Panc1 (cell line): ENCODE measurements at regions not wholly inside any gene's neighbourhood (a gene's known extent, or its start where the extent isn't known, plus 50 kb on each side); places are given as distances from the start of the nearest gene placed in this dataset.

Experiments used
- ATAC-seq: fragments of 200-7000 bp; cut with Tn5 transposase; 2 replicates; pipeline ENCODE4 v1.9.1; 2020; ENCODE audit warnings: mild to moderate bottlenecking, moderate library complexity
- BruUV-seq: library from RNA; stranded (reverse); fragments of 400-500 nt; replicated peaks from 2 replicates; lab custom pipeline; 2021; lab: Mats Ljungman, UMichigan
- CTCF ChIA-PET: fragments of 300-600 bp; sonication (Branson Sonifier 250); formaldehyde crosslinking; loops from one replicate; lab custom pipeline; 2022; ENCODE audit warnings: antibody characterized with exemption; lab: Charles Lee
- POLR2A ChIA-PET: fragments of 300-600 bp; sonication (Branson Sonifier 250); formaldehyde crosslinking; loops from one replicate; lab custom pipeline; 2022; ENCODE audit warnings: antibody characterized with exemption; lab: Charles Lee
- DNase-seq: peaks from one replicate; pipeline ENCODE4 v3.0.0-alpha.2; 2010; ENCODE audit warnings: low read depth, low spot score
- H3K27ac ChIP-seq: 2 replicates; pipeline ENCODE4 v1.5.1; 2011; ENCODE audit warnings: mild to moderate bottlenecking, low read length, inconsistent platforms
- H3K27me3 ChIP-seq: fragments of 200-500 bp; sonication (Bioruptor generic); 2 replicates; pipeline ENCODE4 v1.6.0; 2014; ENCODE audit warnings: low read length, inconsistent platforms; ENCODE audit not compliant: control insufficient read depth, insufficient read depth
- H3K36me3 ChIP-seq: fragments of 200-500 bp; sonication (Bioruptor generic); 2 replicates; pipeline ENCODE4 v1.5.1; 2014; ENCODE audit warnings: inconsistent platforms, mild to moderate bottlenecking, low read length, moderate library complexity; ENCODE audit not compliant: control insufficient read depth, insufficient read depth
- H3K4me1 ChIP-seq: 2 replicates; pipeline ENCODE4 v1.5.1; 2011; ENCODE audit warnings: inconsistent platforms, mild to moderate bottlenecking, low read length, moderate library complexity; ENCODE audit not compliant: control insufficient read depth, insufficient read depth
- H3K4me3 ChIP-seq, 2 experiments: 2 replicates each; pipeline ENCODE4 v1.5.1; 2011 to 2012; ENCODE audit warnings: low read depth in 2 of 2, low read length in 2 of 2, mild to moderate bottlenecking in 2 of 2, inconsistent platforms in 1 of 2, moderate library complexity in 1 of 2
- H3K9me3 ChIP-seq: fragments of 200-500 bp; sonication (Bioruptor generic); 2 replicates; pipeline ENCODE4 v1.5.1; 2014; ENCODE audit warnings: low read depth, mild to moderate bottlenecking, inconsistent platforms, low read length, moderate library complexity; ENCODE audit not compliant: control insufficient read depth, insufficient read depth
- CTCF ChIP-seq: fragments of 450-650 bp; IDR thresholded peaks from 2 replicates; pipeline ENCODE4 v1.5.1; 2017; ENCODE audit warnings: mild to moderate bottlenecking
- POLR2AphosphoS5 ChIP-seq: IDR thresholded peaks from 2 replicates; pipeline ENCODE4 v1.6.1; 2012; ENCODE audit warnings: mild to moderate bottlenecking, low read depth, low read length, moderate library complexity
- REST ChIP-seq, 2 experiments: IDR thresholded peaks; 2 replicates each; pipeline ENCODE4 v1.6.1; 2011 to 2012; ENCODE audit warnings: low read depth in 2 of 2, control low read depth in 1 of 2, low read length in 1 of 2, mild to moderate bottlenecking in 1 of 2, moderate library complexity in 1 of 2; ENCODE audit not compliant: insufficient read depth in 1 of 2
- SIN3A ChIP-seq: IDR thresholded peaks from 2 replicates; pipeline ENCODE4 v1.6.1; 2012; ENCODE audit warnings: low read depth, mild to moderate bottlenecking, low read length, moderate library complexity, borderline replicate concordance; ENCODE audit not compliant: insufficient read depth
- TCF7L2 ChIP-seq: IDR thresholded peaks from 2 replicates; pipeline ENCODE4 v1.6.1; 2011; ENCODE audit warnings: mild to moderate bottlenecking, low read depth, low read length, inconsistent platforms
- in situ Hi-C: cut with HindIII; loops from 2 replicates; pipeline ENCODE4 v1.10.0; 2016; ENCODE audit warnings: low sequenced_read_pairs, low pct_unique_long_range_greater_than_20kb
- intact Hi-C: fragments of 100-400 bp; cut with micrococcal nuclease; formaldehyde crosslinking; loops from one replicate; pipeline ENCODE4 v1.10.0; 2022; ENCODE audit not compliant: unreplicated experiment

- DNase-seq (no peak), ATAC-seq (no peak)
- Histone ChIP-seq H3K36me3 (no peaks in the 10 kb centered on the region), H3K27me3 (no peaks in the 10 kb centered on the region), H3K4me1 (no peaks in the 10 kb centered on the region), H3K27ac (no peak overlapping the region), H3K4me3 (no peak overlapping the region), H3K9me3 (no peaks in the 10 kb centered on the region)
- intact Hi-C loops: no loop called here
- no TSS peak for BruUV-seq
- TF ChIP-seq POLR2AphosphoS5 (no peak), CTCF (no peak), SIN3A (no peak), TCF7L2 (no peak), REST (IDR thresholded peaks at IDR 0.05; ENCODE audit: insufficient read depth in 1 of 2, low read depth in 2 of 2, low read length in 1 of 2) (no peak)
- in situ Hi-C loops: no loop called here
- ChIA-PET POLR2A (no interaction called here), CTCF (no interaction called here)
Measured at GRCh38 chr3:137460944-137461343, 303.2 kb upstream of the SOX14 start.

- TF ChIP-seq REST (IDR thresholded peaks at IDR 0.05; ENCODE audit: insufficient read depth in 1 of 2, low read depth in 2 of 2, low read length in 1 of 2) (no peak), POLR2AphosphoS5 (no peak), CTCF (no peak), TCF7L2 (no peak), SIN3A (no peak)
- Histone ChIP-seq H3K27ac (no peak overlapping the region), H3K9me3 (no peaks in the 10 kb centered on the region), H3K4me3 (no peak overlapping the region), H3K4me1 (no peaks in the 10 kb centered on the region), H3K36me3 (no peaks in the 10 kb centered on the region), H3K27me3 (no peaks in the 10 kb centered on the region)
- no peak for DNase-seq
- in situ Hi-C loops (no loop called here), intact Hi-C loops (no loop called here)
- no peak for ATAC-seq
- no TSS peak for BruUV-seq
- CTCF ChIA-PET: no interaction called here
- POLR2A ChIA-PET: no interaction called here
Measured at GRCh38 chr3:137463131-137463530, 301.0 kb upstream of the SOX14 start.
